ENCODE measurements at regions not wholly inside any gene's neighbourhood (a gene's known extent, or its start where the extent isn't known, plus 50 kb on each side); places are given as distances from the start of the nearest gene placed in this dataset.

DNA sequence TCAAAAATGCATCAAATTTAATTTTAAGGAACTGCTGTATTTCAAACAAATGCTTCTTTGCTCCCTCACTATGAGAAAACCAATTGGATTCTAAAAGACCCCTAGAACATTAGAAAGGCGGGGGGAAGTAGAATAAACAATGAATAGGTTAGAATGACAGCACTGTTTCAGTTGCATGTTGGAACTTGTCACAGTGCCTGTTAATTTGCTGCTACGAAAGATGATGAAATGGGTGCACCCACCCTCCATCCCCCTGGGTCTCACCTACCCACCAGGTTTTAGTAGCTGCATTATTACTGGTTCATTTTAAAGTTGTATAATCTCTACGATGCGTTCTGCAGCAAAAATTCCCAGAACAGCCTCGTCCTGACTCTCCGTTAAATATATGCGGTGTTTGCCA is 193.0 kb upstream of the COPS8 start:
- TF ChIP-seq, protein P1, sequence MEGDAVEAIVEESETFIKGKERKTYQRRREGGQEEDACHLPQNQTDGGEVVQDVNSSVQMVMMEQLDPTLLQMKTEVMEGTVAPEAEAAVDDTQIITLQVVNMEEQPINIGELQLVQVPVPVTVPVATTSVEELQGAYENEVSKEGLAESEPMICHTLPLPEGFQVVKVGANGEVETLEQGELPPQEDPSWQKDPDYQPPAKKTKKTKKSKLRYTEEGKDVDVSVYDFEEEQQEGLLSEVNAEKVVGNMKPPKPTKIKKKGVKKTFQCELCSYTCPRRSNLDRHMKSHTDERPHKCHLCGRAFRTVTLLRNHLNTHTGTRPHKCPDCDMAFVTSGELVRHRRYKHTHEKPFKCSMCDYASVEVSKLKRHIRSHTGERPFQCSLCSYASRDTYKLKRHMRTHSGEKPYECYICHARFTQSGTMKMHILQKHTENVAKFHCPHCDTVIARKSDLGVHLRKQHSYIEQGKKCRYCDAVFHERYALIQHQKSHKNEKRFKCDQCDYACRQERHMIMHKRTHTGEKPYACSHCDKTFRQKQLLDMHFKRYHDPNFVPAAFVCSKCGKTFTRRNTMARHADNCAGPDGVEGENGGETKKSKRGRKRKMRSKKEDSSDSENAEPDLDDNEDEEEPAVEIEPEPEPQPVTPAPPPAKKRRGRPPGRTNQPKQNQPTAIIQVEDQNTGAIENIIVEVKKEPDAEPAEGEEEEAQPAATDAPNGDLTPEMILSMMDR (IDR thresholded peaks at IDR 0.05): no peak
- no peak for TF ChIP-seq POLR2A (IDR thresholded peaks at IDR 0.05)

Data from ovary (tissue), 3 donors.